ENCODE measurements at regions not wholly inside any gene's neighbourhood (a gene's known extent, or its start where the extent isn't known, plus 50 kb on each side); places are given as distances from the start of the nearest gene placed in this dataset.
"Not testable (repeated sequence)": the region's sequence is repeated elsewhere in the genome, so short reads cannot be mapped to it uniquely, and the experiment has no call there.

GRCh38 chr18:6572192-6572591, 157.3 kb upstream of the ARHGAP28 start:
- not testable (repeated sequence) for TF ChIP-seq CTCF (conservative IDR thresholded peaks at IDR 0.05; ENCODE audit: low read length); EZH2phosphoT487 (IDR thresholded peaks at IDR 0.05; ENCODE audit: borderline replicate concordance, low read depth, low read length)
